ENCODE measurements at regions not wholly inside any gene's neighbourhood (a gene's known extent, or its start where the extent isn't known, plus 50 kb on each side); places are given as distances from the start of the nearest gene placed in this dataset.
"Not testable (repeated sequence)": the region's sequence is repeated elsewhere in the genome, so short reads cannot be mapped to it uniquely, and the experiment has no call there.

- no peak for DNase-seq
These were observed 367.9 kb upstream of the SLC39A10 start for GRCh38 chr2:195289081-195289480.

- DNase-seq = no peak
These were observed 377.1 kb upstream of the SLC39A10 start for GRCh38 chr2:195279840-195280427.

- no peak for DNase-seq
These were observed 386.5 kb upstream of the SLC39A10 start for GRCh38 chr2:195270466-195271039.

- no peak for DNase-seq
These were observed 387.8 kb upstream of the SLC39A10 start for GRCh38 chr2:195269220-195269619.

- DNase-seq = no peak
These were observed 399.0 kb upstream of the SLC39A10 start for GRCh38 chr2:195257979-195258378.

GRCh38 chr2:195252018-195252417, 405.0 kb upstream of the SLC39A10 start:
- DNase-seq = no peak

- peak in 1 of 2 experiments; percentile 42 for DNase-seq
These were observed 405.8 kb upstream of the SLC39A10 start for GRCh38 chr2:195251214-195251613.

GRCh38 chr2:195238826-195239225, 418.2 kb upstream of the SLC39A10 start:
- no peak for DNase-seq

- DNase-seq = no peak
These were observed 418.6 kb upstream of the SLC39A10 start for GRCh38 chr2:195238379-195238778.

GRCh38 chr2:195228547-195228946, 428.5 kb upstream of the SLC39A10 start:
- DNase-seq = not testable (repeated sequence)

GRCh38 chr2:195214072-195214471, 443.0 kb upstream of the SLC39A10 start:
- no peak for DNase-seq

GRCh38 chr2:195212586-195212985, 444.4 kb upstream of the SLC39A10 start:
- DNase-seq = no peak

GRCh38 chr2:195202163-195202845, 454.7 kb upstream of the SLC39A10 start:
- DNase-seq = peak; percentile 57 to 60

GRCh38 chr2:195199864-195200263, 457.2 kb upstream of the SLC39A10 start:
- no peak for DNase-seq

- no peak for DNase-seq
These were observed 475.8 kb upstream of the SLC39A10 start for GRCh38 chr2:195181059-195181705.

- peak; percentile 16 to 18 for DNase-seq
These were observed 488.7 kb upstream of the SLC39A10 start for GRCh38 chr2:195168369-195168768.

GRCh38 chr2:195164930-195165329, 492.1 kb upstream of the SLC39A10 start:
- DNase-seq = no peak

- DNase-seq = no peak
These were observed 494.1 kb upstream of the SLC39A10 start for GRCh38 chr2:195162918-195163317.

- DNase-seq = no peak
These were observed 494.8 kb upstream of the SLC39A10 start for GRCh38 chr2:195162194-195162593.

- no peak for DNase-seq
These were observed 496.1 kb upstream of the SLC39A10 start for GRCh38 chr2:195160963-195161362.

- DNase-seq = peak; percentile 25 to 35
These were observed 505.3 kb upstream of the SLC39A10 start for GRCh38 chr2:195151711-195152110.

- no peak for DNase-seq
These were observed 506.2 kb upstream of the SLC39A10 start for GRCh38 chr2:195150819-195151218.

- DNase-seq = no peak
These were observed 509.0 kb upstream of the SLC39A10 start for GRCh38 chr2:195148004-195148403.

All from Kasumi-1 (cell line).